Stimulated activated CD4-positive, alpha-beta T cell treated with anti-CD3 and anti-CD28 coated beads, Interleukin-12 subunit alpha, Interleukin-12 subunit beta, amount 100 ng/mL, for 24 hours (primary cell): ENCODE measurements at regions not wholly inside any gene's neighbourhood (a gene's known extent, or its start where the extent isn't known, plus 50 kb on each side); places are given as distances from the start of the nearest gene placed in this dataset.
"Not testable (repeated sequence)": the region's sequence is repeated elsewhere in the genome, so short reads cannot be mapped to it uniquely, and the experiment has no call there.

ENCODE experiments used
- DNase-seq, 2 experiments: peaks; one replicate each; pipeline ENCODE4 v3.0.0-alpha.2; 2020; ENCODE audit warnings: low read depth in 2 of 2

GRCh38 chr9:6160579-6160978 lies 55.0 kb upstream of the IL33 start:
- no peak for DNase-seq

- DNase-seq: no peak
These were observed 62.2 kb upstream of the IL33 start for GRCh38 chr9:6153425-6153824.

GRCh38 chr9:6152788-6153187 lies 62.8 kb upstream of the IL33 start:
- no peak for DNase-seq

- DNase-seq: no peak
These were observed 65.1 kb upstream of the IL33 start for GRCh38 chr9:6150483-6150882.

GRCh38 chr9:6149315-6149714 lies 66.3 kb upstream of the IL33 start:
- no peak for DNase-seq

GRCh38 chr9:6147846-6148245 lies 67.8 kb upstream of the IL33 start:
- DNase-seq: no peak

- DNase-seq: no peak
These were observed 70.7 kb upstream of the IL33 start for GRCh38 chr9:6144947-6145346.

- no peak for DNase-seq
These were observed 72.7 kb upstream of the IL33 start for GRCh38 chr9:6142799-6143454.

- not testable (repeated sequence) for DNase-seq
These were observed 79.8 kb upstream of the IL33 start for GRCh38 chr9:6135780-6136179.

- no peak for DNase-seq
These were observed 80.9 kb upstream of the IL33 start for GRCh38 chr9:6134661-6135180.

- no peak for DNase-seq
These were observed 82.1 kb upstream of the IL33 start for GRCh38 chr9:6133346-6134063.

- no peak for DNase-seq
These were observed 83.0 kb upstream of the IL33 start for GRCh38 chr9:6132650-6133049.

GRCh38 chr9:6128030-6128429 lies 87.6 kb upstream of the IL33 start:
- DNase-seq: no peak

- no peak for DNase-seq
These were observed 89.2 kb upstream of the IL33 start for GRCh38 chr9:6126377-6126776.

GRCh38 chr9:6123416-6123815 lies 92.2 kb upstream of the IL33 start:
- DNase-seq: no peak

- no peak for DNase-seq
These were observed 93.9 kb upstream of the IL33 start for GRCh38 chr9:6121707-6122106.

GRCh38 chr9:6114424-6114823 lies 99.0 kb upstream of the RANBP6 start:
- DNase-seq: no peak

GRCh38 chr9:6113819-6114218 lies 98.4 kb upstream of the RANBP6 start:
- no peak for DNase-seq

- DNase-seq: no peak
These were observed 97.9 kb upstream of the RANBP6 start for GRCh38 chr9:6113312-6113711.

- no peak for DNase-seq
These were observed 94.6 kb upstream of the RANBP6 start for GRCh38 chr9:6109986-6110385.

GRCh38 chr9:6109571-6109970 lies 94.1 kb upstream of the RANBP6 start:
- DNase-seq: no peak

GRCh38 chr9:6106711-6107339 lies 91.4 kb upstream of the RANBP6 start:
- no peak for DNase-seq

GRCh38 chr9:6105738-6106137 lies 90.3 kb upstream of the RANBP6 start:
- DNase-seq: no peak
